ENCODE measurements at regions not wholly inside any gene's neighbourhood (a gene's known extent, or its start where the extent isn't known, plus 50 kb on each side); places are given as distances from the start of the nearest gene placed in this dataset.

DNA sequence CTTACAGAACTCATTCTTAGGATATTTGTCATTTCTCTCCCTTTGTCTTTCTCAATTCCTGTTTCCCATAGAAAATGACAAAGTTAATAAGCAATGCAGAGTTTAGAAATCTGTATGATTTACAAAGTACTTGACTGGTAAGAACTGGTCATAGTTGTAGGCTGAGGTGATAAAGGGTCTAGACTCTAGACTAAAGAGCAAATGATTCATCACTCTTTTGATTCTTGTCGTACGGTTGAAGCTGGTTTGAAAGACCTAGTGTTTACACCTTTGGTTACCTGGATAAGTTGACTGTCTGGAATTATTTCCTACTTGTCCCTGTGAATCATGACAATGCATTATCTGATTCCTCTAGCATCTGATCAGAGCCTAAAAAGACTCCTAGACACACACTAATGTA is 58.9 kb upstream of the TP63 start:
- H3K27me3 ChIP-seq (ENCODE audit: control insufficient read depth, insufficient read depth, low read length) = no peaks in the 10 kb centered on the region
- CTCF ChIA-PET = no interaction called here
- no peak overlapping the region for H3K4ac ChIP-seq (ENCODE audit: low read depth, low read length)
- H3K4me3 ChIP-seq (ENCODE audit: insufficient read depth, low read depth, low read length) = no peak overlapping the region
- TF ChIP-seq RAD21 (IDR thresholded peaks at IDR 0.05; ENCODE audit: low read length) (no peak), CHD1 (IDR thresholded peaks at IDR 0.05; ENCODE audit: low read depth, low read length) (no peak), MAZ (IDR thresholded peaks at IDR 0.05; ENCODE audit: borderline replicate concordance, low read depth, low read length) (no peak), CEBPB (IDR thresholded peaks at IDR 0.05; ENCODE audit: low read depth, low read length) (no peak), POLR2A (IDR thresholded peaks at IDR 0.05; ENCODE audit: low read depth, low read length) (no peak), MXI1 (IDR thresholded peaks at IDR 0.05; ENCODE audit: borderline replicate concordance, low read depth, low read length) (no peak), ELK1 (IDR thresholded peaks at IDR 0.05; ENCODE audit: borderline replicate concordance, low read depth, low read length) (no peak), RFX5 (IDR thresholded peaks at IDR 0.05; ENCODE audit: low read depth, low read length) (no peak), NFE2L2 (IDR thresholded peaks at IDR 0.05; ENCODE audit: low read depth, low read length) (no peak), BHLHE40 (IDR thresholded peaks at IDR 0.05; ENCODE audit: low read depth, low read length) (no peak)
- TF ChIP-seq, protein P1, sequence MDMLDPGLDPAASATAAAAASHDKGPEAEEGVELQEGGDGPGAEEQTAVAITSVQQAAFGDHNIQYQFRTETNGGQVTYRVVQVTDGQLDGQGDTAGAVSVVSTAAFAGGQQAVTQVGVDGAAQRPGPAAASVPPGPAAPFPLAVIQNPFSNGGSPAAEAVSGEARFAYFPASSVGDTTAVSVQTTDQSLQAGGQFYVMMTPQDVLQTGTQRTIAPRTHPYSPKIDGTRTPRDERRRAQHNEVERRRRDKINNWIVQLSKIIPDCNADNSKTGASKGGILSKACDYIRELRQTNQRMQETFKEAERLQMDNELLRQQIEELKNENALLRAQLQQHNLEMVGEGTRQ (IDR thresholded peaks at IDR 0.05; ENCODE audit: low read depth, low read length) = no peak
- in situ Hi-C loops (cut with MboI; ENCODE audit: low sequenced_read_pairs) (no loop called here), dilution Hi-C loops (cut with HindIII; ENCODE audit: low sequenced_read_pairs, unreplicated experiment) (no loop called here), intact Hi-C loops (cut with micrococcal nuclease) (no loop called here)
- no peaks in the 10 kb centered on the region for H3K36me3 ChIP-seq (ENCODE audit: control insufficient read depth, insufficient read depth, low read length)
- no peak overlapping the region for H3K14ac ChIP-seq (replicated peaks; ENCODE audit: low read depth, low read length)
- ATAC-seq (ENCODE audit: low read depth) (no peak), DNase-seq (no peak)
- H2BK15ac ChIP-seq (ENCODE audit: low read depth, low read length) = no peak overlapping the region
- no peak overlapping the region for H3K18ac ChIP-seq (ENCODE audit: low read depth, low read length)
- no peak overlapping the region for H4K8ac ChIP-seq (ENCODE audit: low read depth in 2 of 2, low read length in 2 of 2)
- WGBS, 2 experiments (ENCODE audit: extremely low coverage in 2 of 2, insufficient read length in 1 of 2) = no CpG with 5 or more reads among the region's 2 CpGs
- H4K20me1 ChIP-seq (ENCODE audit: insufficient read depth, low read length) = no peaks in the 10 kb centered on the region
- no peaks in the 10 kb centered on the region for H3K9me1 ChIP-seq (ENCODE audit: insufficient read depth, low read length)
- H4K91ac ChIP-seq (ENCODE audit: insufficient read depth, low read depth, low read length) = no peak overlapping the region
- no peak overlapping the region for H2AK9ac ChIP-seq (replicated peaks; ENCODE audit: low read depth, low read length, poor library complexity)
- H3K4me1 ChIP-seq (ENCODE audit: control insufficient read depth, insufficient read depth, low read length) = no peaks in the 10 kb centered on the region
- H3K27ac ChIP-seq (ENCODE audit: insufficient read depth, low read length) = no peak overlapping the region
- no peaks in the 10 kb centered on the region for H3K9me3 ChIP-seq (ENCODE audit: control insufficient read depth, insufficient read depth, low read length)
- H2BK20ac ChIP-seq (ENCODE audit: low read depth, low read length) = no peak overlapping the region
- no peak overlapping the region for H2AK5ac ChIP-seq (ENCODE audit: low read depth, low read length)
- H3K9ac ChIP-seq (ENCODE audit: low read depth, low read length) = no peak overlapping the region
- BruUV-seq (replicated peaks) = no TSS peak
- H3K23ac ChIP-seq (ENCODE audit: low read depth, low read length) = no peak overlapping the region
- H3K79me1 ChIP-seq (ENCODE audit: low read depth in 1 of 2, low read length in 2 of 2) = no peaks in the 10 kb centered on the region
- POLR2A ChIA-PET (ENCODE audit: unreplicated experiment) = no interaction called here
- H4K5ac ChIP-seq (ENCODE audit: low read depth, low read length) = no peak overlapping the region
- no peak overlapping the region for H3K4me2 ChIP-seq (ENCODE audit: low read depth, low read length)
- H3K56ac ChIP-seq (ENCODE audit: extremely low read depth, insufficient read depth, low read length) = no peak overlapping the region
- H2BK120ac ChIP-seq (ENCODE audit: low read depth, low read length) = no peak overlapping the region
- no peak overlapping the region for H2AFZ ChIP-seq (replicated peaks; ENCODE audit: low read length, poor library complexity)
- no peak overlapping the region for H2BK5ac ChIP-seq (ENCODE audit: low read depth, low read length, poor library complexity, severe bottlenecking)
